WERI-Rb-1 (cell line): ENCODE measurements at regions not wholly inside any gene's neighbourhood (a gene's known extent, or its start where the extent isn't known, plus 50 kb on each side); places are given as distances from the start of the nearest gene placed in this dataset.

ENCODE experiments used
- DNase-seq: peaks from one replicate; pipeline ENCODE4 v3.0.0-alpha.2; 2020
- H3K27ac ChIP-seq: fragments of 250-450 bp; sonication (Bioruptor Pico); 2 replicates; pipeline ENCODE4 v1.5.1; 2020; ENCODE audit warnings: mild to moderate bottlenecking, moderate library complexity
- H3K27me3 ChIP-seq: fragments of 250-450 bp; sonication (Bioruptor Pico); 2 replicates; pipeline ENCODE4 v1.5.1; 2021; ENCODE audit warnings: mild to moderate bottlenecking, low read depth, moderate library complexity; ENCODE audit not compliant: insufficient read depth, severe bottlenecking
- H3K36me3 ChIP-seq: fragments of 250-450 bp; sonication (Bioruptor Pico); 2 replicates; pipeline ENCODE4 v1.5.1; 2020; ENCODE audit warnings: mild to moderate bottlenecking, moderate library complexity
- H3K4me3 ChIP-seq: 2 replicates; pipeline ENCODE4 v1.5.1; 2011; ENCODE audit warnings: low read depth, mild to moderate bottlenecking, control low read depth, low read length
- H3K9me3 ChIP-seq: fragments of 250-450 bp; sonication (Bioruptor Pico); 2 replicates; pipeline ENCODE4 v1.5.1; 2021; ENCODE audit warnings: mild to moderate bottlenecking, moderate library complexity; ENCODE audit not compliant: severe bottlenecking
- TF ChIP-seq, protein P1 (sequence below): IDR thresholded peaks from 2 replicates; pipeline ENCODE4 v1.5.1; 2011; ENCODE audit warnings: low read depth, mild to moderate bottlenecking, control low read depth, inconsistent platforms, low read length

DNA sequence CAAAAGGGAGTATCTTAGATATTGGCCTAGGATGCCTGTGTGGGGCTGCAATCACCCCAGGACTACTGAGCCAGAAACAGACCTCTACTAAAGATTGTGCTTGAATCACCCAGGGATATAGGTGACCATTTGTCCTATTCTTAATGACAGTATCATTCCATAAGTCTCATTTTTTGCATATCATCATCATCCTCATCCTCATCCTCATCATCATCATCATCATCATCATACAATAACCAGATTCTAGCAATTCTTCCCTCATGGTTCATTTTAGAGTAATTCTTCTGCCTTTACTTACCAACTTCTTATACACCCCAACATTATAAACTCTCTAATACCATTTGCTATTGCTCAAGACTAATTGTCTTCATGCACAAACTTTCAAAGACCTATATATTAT, 226.6 kb downstream of the B3GLCT start:
- no peaks in the 10 kb centered on the region for H3K27me3 ChIP-seq
- H3K27ac ChIP-seq = no peak overlapping the region
- H3K9me3 ChIP-seq = no peaks in the 10 kb centered on the region
- H3K36me3 ChIP-seq = no peaks in the 10 kb centered on the region
- no peak for DNase-seq
- TF ChIP-seq, protein P1, sequence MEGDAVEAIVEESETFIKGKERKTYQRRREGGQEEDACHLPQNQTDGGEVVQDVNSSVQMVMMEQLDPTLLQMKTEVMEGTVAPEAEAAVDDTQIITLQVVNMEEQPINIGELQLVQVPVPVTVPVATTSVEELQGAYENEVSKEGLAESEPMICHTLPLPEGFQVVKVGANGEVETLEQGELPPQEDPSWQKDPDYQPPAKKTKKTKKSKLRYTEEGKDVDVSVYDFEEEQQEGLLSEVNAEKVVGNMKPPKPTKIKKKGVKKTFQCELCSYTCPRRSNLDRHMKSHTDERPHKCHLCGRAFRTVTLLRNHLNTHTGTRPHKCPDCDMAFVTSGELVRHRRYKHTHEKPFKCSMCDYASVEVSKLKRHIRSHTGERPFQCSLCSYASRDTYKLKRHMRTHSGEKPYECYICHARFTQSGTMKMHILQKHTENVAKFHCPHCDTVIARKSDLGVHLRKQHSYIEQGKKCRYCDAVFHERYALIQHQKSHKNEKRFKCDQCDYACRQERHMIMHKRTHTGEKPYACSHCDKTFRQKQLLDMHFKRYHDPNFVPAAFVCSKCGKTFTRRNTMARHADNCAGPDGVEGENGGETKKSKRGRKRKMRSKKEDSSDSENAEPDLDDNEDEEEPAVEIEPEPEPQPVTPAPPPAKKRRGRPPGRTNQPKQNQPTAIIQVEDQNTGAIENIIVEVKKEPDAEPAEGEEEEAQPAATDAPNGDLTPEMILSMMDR = no peak
- no peak overlapping the region for H3K4me3 ChIP-seq

DNA sequence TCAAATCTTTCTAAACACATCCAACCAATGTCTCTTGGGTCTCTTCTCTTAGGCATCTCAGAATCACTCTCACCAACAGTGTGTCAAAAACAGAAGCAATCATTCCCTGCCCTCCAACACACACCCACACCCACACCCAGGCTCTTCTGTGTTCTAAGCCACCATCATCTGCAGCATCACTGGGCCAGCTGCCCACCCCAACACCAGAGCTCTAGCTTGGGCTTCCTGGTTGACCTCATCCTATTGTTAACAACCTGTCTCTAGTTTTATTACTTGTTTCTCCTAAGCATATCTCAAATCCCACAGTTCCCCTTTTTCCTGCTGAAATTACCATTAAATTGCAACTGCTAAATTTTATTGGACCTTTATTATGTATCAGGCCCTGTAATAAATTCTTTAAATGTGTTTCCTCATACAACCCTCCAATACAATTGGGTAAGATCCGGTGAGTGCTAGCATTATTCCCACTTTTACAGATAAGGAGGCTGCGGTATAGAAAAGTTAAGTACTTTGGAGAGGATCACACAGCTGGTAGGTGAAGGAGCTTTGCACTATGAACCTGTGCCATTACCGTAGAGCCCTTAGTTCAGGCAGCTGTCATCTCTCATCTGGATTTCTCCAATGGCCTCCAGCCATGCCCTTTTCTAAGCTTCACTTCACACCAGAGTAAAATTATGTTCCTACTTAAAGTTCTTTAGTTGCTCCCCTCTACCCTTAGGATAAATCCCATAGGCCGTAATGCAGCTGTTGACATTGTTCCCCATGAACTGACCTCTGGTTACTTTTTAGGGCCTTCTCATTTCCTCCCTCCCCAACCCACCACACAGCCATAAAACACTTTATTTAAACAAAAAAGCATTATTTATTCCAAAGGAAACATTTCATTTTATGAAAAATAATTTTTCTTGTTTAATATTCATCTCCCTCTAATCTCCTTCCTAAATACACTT, 227.7 kb downstream of the B3GLCT start:
- no peak overlapping the region for H3K4me3 ChIP-seq
- H3K27me3 ChIP-seq = no peaks in the 10 kb centered on the region
- no peaks in the 10 kb centered on the region for H3K36me3 ChIP-seq
- no peak for DNase-seq
- H3K9me3 ChIP-seq = no peaks in the 10 kb centered on the region
- H3K27ac ChIP-seq = no peak overlapping the region
- TF ChIP-seq, protein P1 = no peak

DNA sequence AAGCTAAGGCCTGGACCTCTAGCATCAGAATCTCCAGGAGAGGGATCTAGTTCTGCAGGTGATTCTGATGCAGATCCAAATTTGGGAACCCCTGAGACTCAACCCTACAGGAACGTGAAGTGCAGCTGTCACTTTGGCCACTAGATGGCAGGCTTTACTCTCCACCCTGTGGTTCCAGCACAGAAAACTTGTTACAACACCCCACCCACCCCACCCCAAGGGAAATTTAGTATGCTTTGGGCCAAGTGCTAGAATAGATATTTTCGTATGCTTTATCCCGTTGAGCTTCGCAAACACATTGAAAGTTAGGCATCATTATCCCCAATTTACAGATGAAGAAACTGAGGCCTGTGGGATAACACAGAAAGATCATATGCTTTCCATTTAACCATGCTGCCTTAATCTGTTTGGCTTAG, 232.0 kb downstream of the B3GLCT start:
- Histone ChIP-seq H3K4me3 (no peak overlapping the region), H3K36me3 (no peaks in the 10 kb centered on the region), H3K27me3 (no peaks in the 10 kb centered on the region), H3K27ac (no peak overlapping the region), H3K9me3 (no peaks in the 10 kb centered on the region)
- DNase-seq = peak; percentile 25
- TF ChIP-seq, protein P1 = peak; percentile 68

DNA sequence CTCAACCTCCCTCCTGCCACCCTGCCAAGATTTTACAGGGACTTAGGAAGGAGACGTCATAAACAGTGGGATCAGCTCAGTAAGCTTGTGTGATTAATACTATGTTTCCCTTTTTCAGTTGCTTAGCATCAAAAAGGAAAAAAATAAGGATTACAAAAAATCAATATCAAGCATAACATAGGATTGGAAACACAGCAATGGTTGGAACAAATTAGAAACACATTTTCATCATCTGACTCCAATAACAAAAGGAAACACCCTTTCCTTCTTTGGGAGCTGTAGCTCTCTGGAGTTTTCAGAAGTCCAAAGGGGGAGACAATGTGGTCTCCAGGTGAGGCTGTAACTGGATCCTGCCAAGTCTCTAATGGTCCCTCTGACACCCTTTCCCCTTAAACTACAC, 233.4 kb downstream of the B3GLCT start:
- no peak for DNase-seq
- H3K27ac ChIP-seq = no peak overlapping the region
- no peak overlapping the region for H3K4me3 ChIP-seq
- no peaks in the 10 kb centered on the region for H3K36me3 ChIP-seq
- TF ChIP-seq, protein P1 = no peak
- H3K27me3 ChIP-seq = no peaks in the 10 kb centered on the region
- no peaks in the 10 kb centered on the region for H3K9me3 ChIP-seq

DNA sequence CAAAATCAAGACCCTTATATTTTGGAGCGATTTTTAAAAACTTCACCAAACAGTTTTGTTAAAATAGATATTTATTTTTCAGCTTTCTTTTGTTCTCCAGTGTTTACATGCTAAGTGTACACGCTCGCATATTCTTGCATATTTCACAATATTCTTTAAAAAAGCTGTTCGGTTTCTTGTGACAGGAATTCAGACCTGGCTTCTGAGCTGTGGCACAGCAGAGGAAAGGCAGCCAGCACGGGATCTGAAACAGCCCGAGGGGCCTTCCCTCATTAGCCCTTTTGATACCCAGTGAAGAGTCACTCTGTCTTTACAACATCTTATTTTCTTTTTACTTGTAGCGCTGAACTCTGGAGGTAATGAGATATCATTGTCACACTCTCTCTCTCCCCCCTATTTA, 234.0 kb downstream of the B3GLCT start:
- DNase-seq = no peak
- no peaks in the 10 kb centered on the region for H3K27me3 ChIP-seq

More for the DNA sequence above, 234.0 kb downstream of the B3GLCT start:
- no peaks in the 10 kb centered on the region for H3K36me3 ChIP-seq
- H3K4me3 ChIP-seq = no peak overlapping the region
- TF ChIP-seq, protein P1 = no peak
- no peak overlapping the region for H3K27ac ChIP-seq
- no peaks in the 10 kb centered on the region for H3K9me3 ChIP-seq
